GM04504 (cell line): ENCODE measurements at regions not wholly inside any gene's neighbourhood (a gene's known extent, or its start where the extent isn't known, plus 50 kb on each side); places are given as distances from the start of the nearest gene placed in this dataset.
"Not testable (repeated sequence)": the region's sequence is repeated elsewhere in the genome, so short reads cannot be mapped to it uniquely, and the experiment has no call there.

Source experiments
- DNase-seq: peaks from one replicate; pipeline ENCODE4 v3.0.0-alpha.2; 2012; ENCODE audit warnings: low read depth

- DNase-seq, result not testable (repeated sequence)
These were observed 56.6 kb upstream of the TNFAIP8 start for GRCh38 chr5:119299242-119299614.

- not testable (repeated sequence) for DNase-seq
These were observed 56.1 kb upstream of the TNFAIP8 start for GRCh38 chr5:119299615-119300310.

GRCh38 chr5:119300311-119300670, 55.5 kb upstream of the TNFAIP8 start:
- DNase-seq, result no peak

- DNase-seq, result no peak
These were observed 54.6 kb upstream of the TNFAIP8 start for GRCh38 chr5:119301210-119301609.

GRCh38 chr5:119301906-119302305, 53.9 kb upstream of the TNFAIP8 start:
- no peak for DNase-seq

GRCh38 chr5:119302449-119302848, 53.4 kb upstream of the TNFAIP8 start:
- DNase-seq, result no peak

- DNase-seq, result peak; percentile 86
These were observed 52.6 kb upstream of the TNFAIP8 start for GRCh38 chr5:119302916-119303897.

- DNase-seq, result no peak
These were observed 51.2 kb upstream of the TNFAIP8 start for GRCh38 chr5:119304439-119305211.
